Loucy (cell line): ENCODE measurements at regions not wholly inside any gene's neighbourhood (a gene's known extent, or its start where the extent isn't known, plus 50 kb on each side); places are given as distances from the start of the nearest gene placed in this dataset.

Source experiments
- EZH2phosphoT487 ChIP-seq: fragments of 200-600 bp; IDR thresholded peaks from 2 replicates; pipeline ENCODE4 v1.6.1; 2018; ENCODE audit warnings: antibody characterized with exemption, mild to moderate bottlenecking, moderate library complexity, borderline replicate concordance
- TF ChIP-seq, protein P1 (sequence below): fragments of 200-600 bp; sonication (generic); conservative IDR thresholded peaks from 2 replicates; pipeline ENCODE4 v1.5.1; 2014; ENCODE audit warnings: mild to moderate bottlenecking, antibody characterized with exemption, low read length

DNA sequence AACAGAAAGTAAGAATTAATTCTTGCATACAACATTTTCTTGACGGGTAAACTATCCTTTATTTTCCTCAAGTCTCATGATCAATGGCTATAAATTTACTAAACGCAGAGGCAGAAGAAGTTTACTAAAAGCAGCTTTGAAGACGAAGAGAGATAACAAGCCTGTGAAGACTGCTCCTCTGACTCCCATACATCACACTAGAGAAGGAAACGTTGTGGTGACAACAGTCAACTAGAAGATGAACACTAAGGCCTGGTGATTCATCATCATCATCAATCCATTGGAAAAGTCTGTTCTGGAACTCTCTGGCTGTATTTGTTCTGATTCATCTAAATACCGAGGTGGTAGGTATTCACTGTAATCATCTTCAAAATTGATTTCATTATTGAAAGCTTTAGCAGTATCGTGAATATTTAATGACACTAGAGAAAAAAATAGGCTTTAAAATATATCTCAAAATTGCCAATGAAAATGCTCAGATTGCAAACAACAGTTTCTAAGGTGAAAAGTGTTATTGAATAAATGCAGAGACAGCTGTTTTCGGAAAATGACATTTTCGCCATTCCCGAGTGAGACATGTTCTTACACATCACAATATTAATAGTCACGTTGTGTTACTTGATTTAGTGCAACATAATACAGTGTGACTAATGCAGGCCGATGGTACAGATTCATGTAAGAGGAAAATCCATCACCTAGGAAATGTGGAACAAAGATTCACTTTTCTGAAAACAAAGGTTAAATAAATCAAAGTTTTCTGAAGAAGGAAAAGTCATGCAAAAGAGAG is 260.5 kb downstream of the C12orf50 start:
- TF ChIP-seq, protein P1, sequence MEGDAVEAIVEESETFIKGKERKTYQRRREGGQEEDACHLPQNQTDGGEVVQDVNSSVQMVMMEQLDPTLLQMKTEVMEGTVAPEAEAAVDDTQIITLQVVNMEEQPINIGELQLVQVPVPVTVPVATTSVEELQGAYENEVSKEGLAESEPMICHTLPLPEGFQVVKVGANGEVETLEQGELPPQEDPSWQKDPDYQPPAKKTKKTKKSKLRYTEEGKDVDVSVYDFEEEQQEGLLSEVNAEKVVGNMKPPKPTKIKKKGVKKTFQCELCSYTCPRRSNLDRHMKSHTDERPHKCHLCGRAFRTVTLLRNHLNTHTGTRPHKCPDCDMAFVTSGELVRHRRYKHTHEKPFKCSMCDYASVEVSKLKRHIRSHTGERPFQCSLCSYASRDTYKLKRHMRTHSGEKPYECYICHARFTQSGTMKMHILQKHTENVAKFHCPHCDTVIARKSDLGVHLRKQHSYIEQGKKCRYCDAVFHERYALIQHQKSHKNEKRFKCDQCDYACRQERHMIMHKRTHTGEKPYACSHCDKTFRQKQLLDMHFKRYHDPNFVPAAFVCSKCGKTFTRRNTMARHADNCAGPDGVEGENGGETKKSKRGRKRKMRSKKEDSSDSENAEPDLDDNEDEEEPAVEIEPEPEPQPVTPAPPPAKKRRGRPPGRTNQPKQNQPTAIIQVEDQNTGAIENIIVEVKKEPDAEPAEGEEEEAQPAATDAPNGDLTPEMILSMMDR, result no peak
- no peak for TF ChIP-seq EZH2phosphoT487
